OCI-LY1 (cell line): ENCODE measurements at regions not wholly inside any gene's neighbourhood (a gene's known extent, or its start where the extent isn't known, plus 50 kb on each side); places are given as distances from the start of the nearest gene placed in this dataset.

ENCODE experiments used
- H2AFZ ChIP-seq: fragments of 200-600 bp; sonication (generic), shearing (Covaris generic); 2 replicates; pipeline ENCODE4 v1.6.0; 2014; ENCODE audit warnings: antibody characterized with exemption, mild to moderate bottlenecking, low read length
- H3F3A ChIP-seq: fragments of 200-600 bp; sonication (generic), shearing (Covaris generic); 2 replicates; pipeline ENCODE4 v1.6.0; 2014; ENCODE audit warnings: mild to moderate bottlenecking, antibody characterized with exemption, low read length, moderate library complexity; ENCODE audit not compliant: insufficient read depth
- H3K27ac ChIP-seq: fragments of 200-600 bp; sonication (generic); 2 replicates; pipeline ENCODE4 v1.5.1; 2014; ENCODE audit warnings: low read length, mixed run types, mild to moderate bottlenecking, low read depth; ENCODE audit not compliant: poor library complexity, severe bottlenecking
- H3K27me3 ChIP-seq: fragments of 200-600 bp; sonication (generic); 2 replicates; pipeline ENCODE4 v1.6.0; 2014; ENCODE audit warnings: antibody characterized with exemption, mild to moderate bottlenecking, low read length, moderate library complexity; ENCODE audit not compliant: insufficient read depth
- H3K36me3 ChIP-seq: fragments of 200-600 bp; sonication (generic); 2 replicates; pipeline ENCODE4 v1.6.1; 2014; ENCODE audit warnings: mild to moderate bottlenecking, antibody characterized with exemption, low read length, moderate library complexity, mixed read lengths; ENCODE audit not compliant: insufficient read depth
- H3K4me1 ChIP-seq: fragments of 200-600 bp; sonication (generic); 2 replicates; pipeline ENCODE4 v1.5.1; 2014; ENCODE audit warnings: mild to moderate bottlenecking, low read length, moderate library complexity; ENCODE audit not compliant: insufficient read depth, severe bottlenecking
- H3K4me2 ChIP-seq: fragments of 200-600 bp; sonication (generic), shearing (Covaris generic); 2 replicates; pipeline ENCODE4 v1.6.1; 2014; ENCODE audit warnings: low read length
- H3K4me3 ChIP-seq: fragments of 200-600 bp; sonication (generic); 2 replicates; pipeline ENCODE4 v1.5.1; 2014; ENCODE audit warnings: low read length, low read depth, mild to moderate bottlenecking, mixed read lengths; ENCODE audit not compliant: poor library complexity, severe bottlenecking
- H3K79me2 ChIP-seq: fragments of 200-600 bp; shearing (Covaris generic); 2 replicates; pipeline ENCODE4 v1.6.1; 2016; ENCODE audit warnings: mixed run types, low read length, mixed read lengths; ENCODE audit not compliant: insufficient read depth
- H3K9ac ChIP-seq: fragments of 200-600 bp; sonication (generic), shearing (Covaris generic); 2 replicates; pipeline ENCODE4 v1.6.1; 2014; ENCODE audit warnings: mild to moderate bottlenecking, low read length, mixed read lengths
- H3K9me2 ChIP-seq: fragments of 200-600 bp; sonication (generic), shearing (Covaris generic); 2 replicates; pipeline ENCODE4 v1.6.1; 2014; ENCODE audit warnings: low read depth, mild to moderate bottlenecking, low read length, mixed read lengths
- H3K9me3 ChIP-seq: fragments of 200-600 bp; shearing (Covaris generic); 2 replicates; pipeline ENCODE4 v1.6.1; 2014; ENCODE audit warnings: low read length, mixed read lengths
- H4K20me1 ChIP-seq: fragments of 200-600 bp; sonication (generic), shearing (Covaris generic); 2 replicates; pipeline ENCODE4 v1.6.0; 2016; ENCODE audit warnings: mild to moderate bottlenecking, low read length; ENCODE audit not compliant: insufficient read depth
- EZH2 ChIP-seq: fragments of 200-600 bp; sonication (generic), shearing (Covaris generic); IDR thresholded peaks from 2 replicates; pipeline ENCODE4 v1.8.0; 2017; ENCODE audit warnings: borderline replicate concordance, mixed run types, mild to moderate bottlenecking, antibody characterized with exemption, low read length, moderate library complexity, mixed read lengths
- TF ChIP-seq, protein P1 (sequence below): fragments of 200-600 bp; sonication (generic), shearing (Covaris generic); IDR thresholded peaks from 2 replicates; pipeline ENCODE4 v1.5.1; 2017; ENCODE audit warnings: mild to moderate bottlenecking, antibody characterized with exemption, low read length, moderate library complexity, mixed read lengths

- Histone ChIP-seq H3K4me2 (no peak overlapping the region), H4K20me1 (no peaks in the 10 kb centered on the region), H3K36me3 (no peaks in the 10 kb centered on the region), H3K27ac (no peak overlapping the region), H3K4me1 (no peaks in the 10 kb centered on the region), H2AFZ (no peak overlapping the region), H3K9ac (no peak overlapping the region), H3F3A (no peaks in the 10 kb centered on the region), H3K27me3 (no peaks in the 10 kb centered on the region), H3K9me3 (no peaks in the 10 kb centered on the region), H3K4me3 (no peak overlapping the region), H3K9me2 (no peaks in the 10 kb centered on the region), H3K79me2 (no peaks in the 10 kb centered on the region)
- TF ChIP-seq, protein P1, sequence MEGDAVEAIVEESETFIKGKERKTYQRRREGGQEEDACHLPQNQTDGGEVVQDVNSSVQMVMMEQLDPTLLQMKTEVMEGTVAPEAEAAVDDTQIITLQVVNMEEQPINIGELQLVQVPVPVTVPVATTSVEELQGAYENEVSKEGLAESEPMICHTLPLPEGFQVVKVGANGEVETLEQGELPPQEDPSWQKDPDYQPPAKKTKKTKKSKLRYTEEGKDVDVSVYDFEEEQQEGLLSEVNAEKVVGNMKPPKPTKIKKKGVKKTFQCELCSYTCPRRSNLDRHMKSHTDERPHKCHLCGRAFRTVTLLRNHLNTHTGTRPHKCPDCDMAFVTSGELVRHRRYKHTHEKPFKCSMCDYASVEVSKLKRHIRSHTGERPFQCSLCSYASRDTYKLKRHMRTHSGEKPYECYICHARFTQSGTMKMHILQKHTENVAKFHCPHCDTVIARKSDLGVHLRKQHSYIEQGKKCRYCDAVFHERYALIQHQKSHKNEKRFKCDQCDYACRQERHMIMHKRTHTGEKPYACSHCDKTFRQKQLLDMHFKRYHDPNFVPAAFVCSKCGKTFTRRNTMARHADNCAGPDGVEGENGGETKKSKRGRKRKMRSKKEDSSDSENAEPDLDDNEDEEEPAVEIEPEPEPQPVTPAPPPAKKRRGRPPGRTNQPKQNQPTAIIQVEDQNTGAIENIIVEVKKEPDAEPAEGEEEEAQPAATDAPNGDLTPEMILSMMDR: peak; percentile 61
- TF ChIP-seq EZH2: no peak
These were observed 784.8 kb upstream of the CDH2 start for GRCh38 chr18:28961669-28962228.

DNA sequence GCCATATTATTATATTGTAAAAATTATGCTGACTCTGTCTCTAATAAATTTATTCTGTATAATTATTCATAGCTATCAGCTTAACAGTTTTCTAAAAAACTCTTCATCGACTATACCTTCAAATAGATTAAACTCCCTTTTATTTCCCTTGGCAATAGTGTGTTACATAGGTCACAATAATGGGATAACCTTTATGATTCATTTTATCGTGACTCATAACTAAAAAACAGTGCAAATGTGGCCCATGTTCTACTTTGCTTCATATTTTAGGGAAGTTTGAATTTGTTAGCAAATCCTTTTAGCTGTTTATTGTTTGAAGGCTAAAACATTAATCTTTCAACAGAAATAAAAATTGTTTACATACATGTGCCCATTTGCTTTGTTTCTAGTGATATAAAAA, 783.2 kb upstream of the CDH2 start:
- no peaks in the 10 kb centered on the region for H3K9me2 ChIP-seq
- H3K9me3 ChIP-seq: no peaks in the 10 kb centered on the region
- H3F3A ChIP-seq: no peaks in the 10 kb centered on the region
- no peaks in the 10 kb centered on the region for H3K4me1 ChIP-seq
- no peak overlapping the region for H3K9ac ChIP-seq
- no peak overlapping the region for H3K4me2 ChIP-seq
- TF ChIP-seq, protein P1: no peak
- TF ChIP-seq EZH2: no peak
- H3K36me3 ChIP-seq: no peaks in the 10 kb centered on the region
- H3K27me3 ChIP-seq: no peaks in the 10 kb centered on the region
- H3K27ac ChIP-seq: no peak overlapping the region
- no peaks in the 10 kb centered on the region for H4K20me1 ChIP-seq
- no peak overlapping the region for H3K4me3 ChIP-seq
- H2AFZ ChIP-seq: no peak overlapping the region
- H3K79me2 ChIP-seq: no peaks in the 10 kb centered on the region

DNA sequence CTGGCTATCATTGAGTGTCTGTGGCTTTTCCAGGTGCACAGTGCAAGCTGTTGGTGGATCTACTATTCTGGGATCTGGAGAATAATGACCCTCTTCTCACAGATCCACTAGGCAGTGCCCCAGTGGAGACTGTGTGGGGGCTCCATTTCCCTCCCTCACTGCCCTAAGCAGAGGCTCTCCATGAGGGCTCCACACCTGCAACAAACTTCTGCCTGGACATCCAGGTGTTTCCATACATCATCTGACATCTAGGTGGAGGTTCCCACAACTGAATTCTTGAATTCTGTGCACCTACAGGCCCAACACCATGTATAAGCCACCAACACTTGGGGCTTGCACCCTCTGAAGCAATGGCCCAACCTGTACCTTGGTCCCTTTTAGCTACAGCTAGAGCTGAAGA, 775.4 kb upstream of the CDH2 start:
- H3K27ac ChIP-seq: no peak overlapping the region
- H3K9me3 ChIP-seq: no peaks in the 10 kb centered on the region
- TF ChIP-seq EZH2: no peak
- TF ChIP-seq, protein P1: no peak
- no peak overlapping the region for H3K4me3 ChIP-seq
- no peak overlapping the region for H3K9ac ChIP-seq
- H3K4me1 ChIP-seq: no peaks in the 10 kb centered on the region
- no peaks in the 10 kb centered on the region for H3K27me3 ChIP-seq
- no peaks in the 10 kb centered on the region for H3K36me3 ChIP-seq
- H3K4me2 ChIP-seq: no peak overlapping the region
- no peaks in the 10 kb centered on the region for H3F3A ChIP-seq
- no peaks in the 10 kb centered on the region for H4K20me1 ChIP-seq
- H3K9me2 ChIP-seq: no peaks in the 10 kb centered on the region
- no peak overlapping the region for H2AFZ ChIP-seq
- H3K79me2 ChIP-seq: no peaks in the 10 kb centered on the region
